Amygdala (tissue), 56 donors: ENCODE measurements at regions not wholly inside any gene's neighbourhood (a gene's known extent, or its start where the extent isn't known, plus 50 kb on each side); places are given as distances from the start of the nearest gene placed in this dataset.
"Not testable (repeated sequence)": the region's sequence is repeated elsewhere in the genome, so short reads cannot be mapped to it uniquely, and the experiment has no call there.

Source experiments
- DNase-seq, 56 donors: peaks; one replicate each; lab custom pipeline; 2025; lab: John Stamatoyannopoulos, UW

DNA sequence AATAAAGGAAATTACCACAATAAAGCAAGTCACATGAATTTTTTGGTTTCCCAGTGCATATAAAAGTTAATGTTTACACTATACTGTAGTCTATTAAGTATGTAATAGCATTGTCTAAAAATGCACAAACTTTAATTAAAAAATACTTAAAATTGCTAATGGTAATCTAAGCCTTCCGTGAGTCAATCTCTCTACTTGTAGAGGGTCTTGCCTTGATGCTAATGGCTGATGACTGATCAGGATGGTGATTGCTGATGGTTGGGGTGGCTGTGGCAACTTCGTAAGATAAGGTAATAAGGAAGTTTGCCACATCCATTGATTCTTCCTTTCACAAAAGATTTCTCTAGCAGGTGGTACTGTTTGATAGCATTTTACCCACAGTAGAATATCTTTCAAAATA lies 466.6 kb upstream of the PROX1 start:
- DNase-seq, result no peak

DNA sequence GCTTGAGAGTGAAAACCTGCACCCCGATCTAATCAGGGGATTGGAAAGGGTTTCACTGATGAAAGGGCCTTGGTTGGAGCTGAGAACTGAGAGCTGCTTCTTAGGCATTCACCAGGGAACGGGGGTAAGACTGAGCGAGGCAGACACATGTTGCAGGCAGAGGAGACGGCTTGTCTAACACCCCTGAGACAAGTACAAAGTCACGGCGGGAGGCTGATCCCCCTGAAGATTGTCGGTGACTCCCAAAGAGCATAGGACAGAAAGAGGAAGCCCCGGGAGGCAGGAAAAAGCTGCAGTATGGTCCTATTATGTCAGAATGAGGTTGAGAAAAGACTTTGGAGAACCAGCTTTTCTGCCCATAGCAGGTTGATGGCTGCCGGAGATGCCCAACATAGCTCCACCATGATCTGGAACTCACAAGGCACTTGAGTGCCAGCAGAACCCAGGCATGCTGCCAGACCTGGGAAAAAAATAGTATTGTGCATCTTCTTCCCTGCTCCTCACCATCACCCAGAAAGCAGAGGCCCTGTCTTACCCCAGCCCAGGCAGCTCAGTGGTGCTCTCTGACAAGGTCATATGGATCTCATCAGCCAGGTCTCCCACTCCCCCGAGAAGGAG lies 463.9 kb upstream of the PROX1 start:
- no peak for DNase-seq

DNA sequence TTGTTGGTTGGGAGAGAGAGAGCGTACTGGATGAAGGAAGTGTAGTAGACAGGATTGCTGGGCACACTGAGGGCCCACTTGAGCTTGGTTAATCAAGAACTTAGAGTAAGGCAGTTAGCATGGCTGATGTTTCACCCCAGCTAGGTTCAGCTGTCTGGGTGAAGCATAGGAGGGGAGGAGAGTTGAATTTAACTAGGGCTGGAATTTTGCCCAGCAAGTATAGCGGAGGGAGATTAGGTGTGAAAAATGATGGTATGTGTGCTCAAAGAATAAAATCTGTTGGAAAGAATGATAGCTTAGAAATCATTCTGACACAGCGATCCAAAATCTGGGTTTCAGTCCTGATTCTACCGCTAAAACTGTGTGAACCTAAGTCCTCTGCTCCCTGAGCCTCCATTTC lies 461.5 kb upstream of the PROX1 start:
- no peak for DNase-seq

DNA sequence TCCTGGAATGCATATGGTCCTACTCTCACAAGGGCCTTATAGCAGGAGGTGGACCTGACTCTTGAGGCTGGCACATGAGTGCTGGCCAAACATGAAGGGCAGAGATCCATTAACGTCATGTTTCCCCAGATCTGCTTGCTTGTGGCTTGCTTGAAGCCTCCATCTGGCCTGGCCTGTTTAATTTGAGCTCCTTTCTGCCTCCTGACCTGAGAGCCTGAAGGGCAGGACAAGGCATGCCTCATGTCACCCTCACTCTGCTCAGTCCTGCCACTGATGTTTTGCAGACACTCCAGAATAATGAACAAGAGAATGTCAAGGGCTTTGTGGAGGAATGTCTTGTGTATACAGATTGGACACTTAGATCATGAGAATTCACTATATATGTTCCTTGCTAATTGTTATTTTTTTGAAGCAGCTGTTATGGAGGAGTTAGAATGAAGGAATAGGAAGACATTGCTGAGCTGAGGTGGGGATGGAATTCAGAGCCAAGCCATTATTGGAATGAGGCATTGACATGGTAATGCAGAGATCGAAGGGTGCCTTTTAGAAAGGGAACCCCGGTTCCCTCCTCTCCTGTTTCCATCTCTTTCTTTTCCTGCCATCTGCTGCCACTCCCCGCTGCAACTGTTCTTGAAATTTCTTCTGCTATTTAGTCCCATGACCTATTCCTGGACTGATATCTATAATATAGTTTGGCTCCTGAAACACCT lies 457.0 kb upstream of the PROX1 start:
- DNase-seq, result no peak

DNA sequence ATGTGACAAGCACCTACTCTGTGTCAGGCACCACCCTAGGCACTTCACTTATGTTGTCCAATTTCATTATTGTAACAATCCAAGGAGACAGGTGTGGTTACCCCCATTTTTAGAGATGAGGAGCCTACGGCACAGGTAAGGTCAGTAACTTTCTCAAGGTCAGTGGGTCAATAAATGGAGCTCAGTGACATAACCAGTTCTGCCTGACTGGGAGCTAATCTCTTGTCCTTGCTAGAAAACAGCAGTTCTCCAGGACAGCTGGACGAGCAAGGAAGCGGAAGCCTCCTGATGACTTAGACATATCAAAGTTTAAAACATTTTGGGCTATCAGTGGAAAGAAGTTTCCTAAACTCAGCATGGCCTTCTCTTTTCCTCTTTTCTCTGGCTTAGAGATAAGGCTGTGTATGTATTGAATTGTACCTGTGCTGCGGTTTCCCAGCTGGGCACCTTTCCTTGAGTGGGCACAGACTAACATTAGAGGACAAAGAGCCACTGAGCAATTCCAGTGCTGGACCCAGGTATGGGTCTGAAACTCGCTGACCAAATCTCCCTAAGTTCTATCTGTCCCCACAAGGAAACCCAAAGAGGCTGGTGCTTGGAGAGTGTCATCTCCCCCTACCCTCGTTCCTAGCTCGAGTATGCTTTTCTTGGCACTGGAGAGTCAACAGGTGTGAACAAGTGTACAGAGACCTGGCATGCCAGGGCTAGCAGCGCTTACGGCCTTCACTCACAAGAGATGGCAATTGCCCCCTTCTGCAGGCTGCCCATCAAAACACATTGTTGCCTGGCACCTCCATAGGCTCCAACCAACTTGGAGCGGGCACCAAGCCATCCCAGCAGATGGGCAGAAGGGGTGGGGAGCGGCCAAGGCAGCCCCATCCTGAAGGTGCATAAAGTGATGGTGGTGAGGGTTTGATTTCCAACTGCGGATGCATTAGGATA lies 456.1 kb upstream of the PROX1 start:
- peak in 1 of 56 donors; percentile 2 for DNase-seq

DNA sequence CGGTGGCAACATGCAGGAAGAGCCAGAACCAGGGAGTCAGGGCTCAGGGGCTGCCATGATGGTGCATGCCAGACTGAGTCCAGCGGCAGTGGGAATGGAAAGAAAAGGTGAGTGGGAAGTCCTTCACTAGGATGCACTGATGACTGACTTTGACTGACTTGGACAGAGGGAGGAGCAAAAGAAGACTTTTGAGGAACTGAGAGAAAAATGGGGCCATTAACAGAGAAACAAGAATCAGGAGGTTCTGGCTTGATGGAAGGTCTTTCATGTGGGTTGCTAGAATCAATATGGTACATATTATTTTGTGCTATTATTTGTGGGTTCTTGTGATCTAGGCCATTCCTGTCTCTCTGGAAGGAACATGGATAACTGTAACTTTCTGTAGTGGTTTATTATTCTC lies 454.6 kb upstream of the PROX1 start:
- no peak for DNase-seq

DNA sequence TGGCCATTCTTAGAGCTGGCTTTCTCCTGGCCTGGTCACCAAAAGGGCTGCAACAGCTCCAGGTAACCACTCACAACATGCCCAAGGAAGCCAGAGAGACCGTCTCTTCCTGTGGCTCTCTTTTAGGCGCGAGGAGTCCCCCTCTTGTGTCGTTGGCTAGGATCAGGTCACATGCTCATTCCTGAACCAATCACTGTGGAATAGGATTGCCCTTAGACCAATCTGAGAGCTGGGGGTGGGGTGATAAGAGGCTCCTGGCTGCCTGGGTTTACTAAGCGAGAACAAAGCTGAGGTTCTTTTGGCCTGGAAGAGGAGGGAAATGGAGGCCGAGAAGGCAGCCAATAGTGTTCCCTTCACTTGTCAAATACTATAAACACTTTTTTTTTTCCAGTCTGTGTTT lies 452.1 kb upstream of the PROX1 start:
- DNase-seq, result no peak

DNA sequence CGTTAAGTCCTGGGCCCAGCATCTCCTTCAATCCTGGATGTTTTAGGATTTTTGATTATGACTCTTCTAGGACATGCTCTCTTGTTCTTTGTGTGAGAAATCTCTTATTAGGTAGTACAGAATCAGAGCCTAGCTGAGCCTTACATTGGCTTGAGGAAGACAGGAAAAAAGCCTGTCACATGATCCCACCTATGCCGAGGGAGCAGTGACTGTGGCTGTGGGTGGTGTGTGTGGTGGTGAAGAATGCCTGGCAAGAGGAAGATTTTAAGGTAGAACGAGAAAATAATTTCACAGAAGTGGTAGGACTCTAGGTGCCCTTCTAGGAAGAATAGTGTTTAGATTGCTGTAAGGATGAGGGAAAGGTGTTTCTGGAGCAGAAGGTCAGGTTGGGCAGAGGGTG lies 449.5 kb upstream of the PROX1 start:
- DNase-seq, result no peak

DNA sequence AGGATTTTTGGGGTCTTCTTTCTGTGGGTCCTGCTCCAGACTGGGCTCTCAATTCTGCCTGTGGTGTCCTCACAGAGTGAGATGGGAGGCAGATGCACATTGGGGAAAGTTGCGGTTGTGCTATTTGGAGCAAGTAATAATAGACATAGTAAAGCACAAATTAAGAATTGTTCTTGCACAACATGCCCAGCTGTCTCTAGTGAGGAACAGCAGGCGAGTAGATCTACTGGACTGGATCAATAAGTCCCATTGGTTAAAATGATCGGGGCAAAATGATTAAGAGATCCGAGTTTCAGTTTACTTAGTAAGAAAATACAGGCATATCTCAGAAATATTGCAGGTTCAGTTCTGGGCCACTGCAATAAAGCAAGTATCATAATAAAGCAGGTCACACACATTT lies 448.3 kb upstream of the PROX1 start:
- no peak for DNase-seq

DNA sequence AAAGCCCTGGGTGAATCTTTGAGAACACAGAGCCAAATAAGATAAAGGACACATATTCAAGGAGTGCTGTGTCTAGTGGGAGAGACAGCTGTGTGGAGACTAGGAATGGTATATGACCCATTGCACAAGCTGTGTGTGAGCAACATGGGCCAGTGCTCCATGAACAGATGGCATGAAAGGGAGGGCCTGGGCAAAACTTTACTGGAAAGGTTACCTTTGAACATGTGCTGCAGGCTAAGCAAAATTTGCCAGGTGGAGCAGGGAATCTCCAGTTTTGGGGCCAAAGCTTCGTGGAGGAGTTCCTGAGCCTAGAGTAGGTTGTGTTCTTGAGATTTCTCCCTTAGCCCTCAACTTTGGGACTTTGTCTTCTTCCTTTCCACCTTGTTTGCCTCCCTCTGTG lies 446.1 kb upstream of the PROX1 start:
- no peak for DNase-seq

DNA sequence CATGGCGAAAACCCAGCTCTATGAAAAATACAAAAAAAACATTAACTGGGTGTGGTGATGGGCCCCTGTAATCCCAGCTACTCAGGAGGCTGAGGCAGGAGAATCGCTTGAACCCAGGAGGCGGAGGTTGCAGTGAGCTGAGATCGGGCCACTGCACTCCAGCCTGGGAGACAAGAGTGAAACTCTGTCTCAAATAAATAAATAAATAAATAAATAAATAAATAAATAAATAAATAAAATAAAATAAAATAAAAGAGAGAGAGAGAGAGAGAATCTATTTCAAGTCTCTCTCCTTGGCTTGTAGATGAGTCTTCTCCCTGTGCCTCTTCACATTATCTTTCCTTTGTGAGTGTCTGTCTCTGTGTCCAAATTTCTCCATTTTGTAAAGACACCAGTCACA lies 442.6 kb upstream of the PROX1 start:
- DNase-seq, result not testable (repeated sequence)

DNA sequence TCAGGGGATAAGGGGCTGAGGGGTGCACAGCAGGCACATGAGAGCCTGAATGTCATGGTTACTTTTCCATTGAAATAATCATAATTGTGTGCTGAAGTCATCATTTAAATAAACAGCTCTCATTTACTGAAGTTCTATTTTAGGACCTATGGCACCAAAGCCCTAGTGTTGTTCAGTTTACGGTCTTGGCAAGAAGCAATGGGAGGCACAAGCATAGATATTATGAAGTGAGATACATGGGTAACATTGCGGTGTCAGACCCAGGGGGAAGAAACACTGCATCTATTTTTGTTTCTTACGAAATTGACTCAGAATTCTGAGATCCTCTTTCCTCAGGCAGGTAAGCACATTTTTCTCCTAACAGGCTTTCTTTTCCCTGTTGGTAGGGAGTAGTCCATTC lies 437.8 kb upstream of the PROX1 start:
- DNase-seq, result no peak

DNA sequence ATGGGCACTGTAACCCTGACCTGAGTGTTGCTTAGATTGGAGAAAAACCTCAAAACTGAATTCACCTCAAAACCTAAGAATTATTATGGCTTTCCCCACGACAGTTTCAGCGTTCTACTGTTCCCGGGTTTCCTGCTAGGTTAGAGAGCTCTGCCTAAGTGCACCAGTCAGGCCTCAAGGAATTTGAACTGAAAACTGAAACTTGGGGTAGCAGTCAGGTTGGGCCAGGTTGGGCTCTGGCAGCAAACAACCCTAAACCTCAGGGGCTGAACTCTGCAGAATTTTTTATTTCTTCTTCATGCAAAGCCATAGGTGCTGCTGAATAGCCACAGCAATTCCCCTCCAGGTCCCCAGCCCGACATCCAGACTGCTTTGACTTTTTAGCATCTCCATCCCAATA lies 437.0 kb upstream of the PROX1 start:
- no peak for DNase-seq

DNA sequence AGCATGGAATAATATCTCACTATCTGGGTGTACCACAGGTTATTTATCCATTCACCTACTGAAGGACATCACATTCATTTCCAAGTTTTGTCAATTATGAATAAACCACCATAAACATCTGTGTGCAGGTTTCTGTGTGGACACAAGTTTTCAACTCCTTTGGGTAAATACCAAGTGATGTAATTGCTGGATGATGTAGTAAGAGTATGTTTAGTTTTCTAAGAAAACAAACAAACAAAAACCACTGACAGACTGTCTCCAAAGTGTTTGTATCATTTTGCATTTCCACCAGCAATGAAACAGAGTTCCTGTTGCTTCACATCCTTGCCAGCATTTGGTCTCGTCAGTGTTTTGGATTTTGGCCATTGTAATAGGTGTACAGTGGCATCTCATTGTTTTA lies 435.7 kb upstream of the PROX1 start:
- no peak for DNase-seq

DNA sequence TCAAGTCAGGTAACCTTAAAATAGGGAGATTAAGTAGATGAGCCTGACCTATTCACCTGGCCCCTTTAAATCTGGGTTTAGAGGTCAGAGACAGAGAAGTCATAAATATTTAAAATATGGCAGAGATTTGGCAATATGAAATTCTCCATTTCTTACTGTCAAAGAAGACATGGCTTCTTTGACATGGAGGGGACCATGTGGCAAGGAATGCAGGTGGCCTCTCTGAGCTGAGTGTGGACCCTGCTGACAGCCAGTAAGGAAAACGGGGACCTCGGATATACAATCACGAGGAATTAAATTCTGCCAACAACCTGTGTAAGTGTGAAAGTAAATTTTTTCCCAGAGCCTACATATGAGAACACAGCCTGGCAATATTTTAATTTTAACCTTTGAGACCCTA lies 427.5 kb upstream of the PROX1 start:
- DNase-seq, result no peak

DNA sequence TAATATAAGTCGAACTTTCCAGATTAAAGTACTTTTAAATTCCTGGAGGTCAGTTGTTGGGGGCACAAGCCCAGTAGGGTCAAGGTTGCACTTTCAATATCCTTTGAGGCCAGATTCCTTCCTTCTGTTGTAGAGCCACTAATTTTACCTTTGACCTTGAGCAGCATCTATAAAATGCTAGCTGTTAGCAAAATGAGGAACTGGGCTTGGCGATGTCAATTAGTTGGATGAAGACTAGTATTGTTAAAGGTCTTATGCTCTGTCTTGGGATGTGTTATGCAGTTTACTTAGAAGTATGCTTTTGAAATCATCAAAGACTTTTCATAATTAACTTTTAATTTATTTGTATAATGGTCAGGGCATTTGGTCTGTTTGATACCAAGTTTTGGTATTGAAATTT lies 425.9 kb upstream of the PROX1 start:
- DNase-seq, result no peak

DNA sequence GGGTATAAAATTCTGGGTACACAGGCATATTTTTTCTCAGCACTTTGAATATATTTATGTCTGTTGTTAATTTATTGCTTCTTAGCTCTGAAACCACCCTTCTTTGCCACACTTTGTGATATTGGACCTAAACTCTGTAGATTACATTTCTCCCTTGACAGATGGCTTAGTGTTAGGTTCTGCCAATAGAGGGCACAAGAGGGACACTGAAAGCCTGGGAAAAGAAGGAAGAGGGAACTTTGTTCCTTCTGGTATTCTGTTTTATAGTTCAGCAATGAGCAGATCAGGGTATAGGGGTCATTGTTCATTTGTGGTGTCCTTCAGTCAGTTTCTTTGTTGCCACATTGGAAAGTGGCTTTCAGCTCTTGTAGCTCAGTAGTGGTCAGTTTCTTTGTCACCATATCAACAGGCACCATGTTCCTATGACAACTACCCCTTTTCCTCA lies 423.5 kb upstream of the PROX1 start:
- DNase-seq, result no peak

DNA sequence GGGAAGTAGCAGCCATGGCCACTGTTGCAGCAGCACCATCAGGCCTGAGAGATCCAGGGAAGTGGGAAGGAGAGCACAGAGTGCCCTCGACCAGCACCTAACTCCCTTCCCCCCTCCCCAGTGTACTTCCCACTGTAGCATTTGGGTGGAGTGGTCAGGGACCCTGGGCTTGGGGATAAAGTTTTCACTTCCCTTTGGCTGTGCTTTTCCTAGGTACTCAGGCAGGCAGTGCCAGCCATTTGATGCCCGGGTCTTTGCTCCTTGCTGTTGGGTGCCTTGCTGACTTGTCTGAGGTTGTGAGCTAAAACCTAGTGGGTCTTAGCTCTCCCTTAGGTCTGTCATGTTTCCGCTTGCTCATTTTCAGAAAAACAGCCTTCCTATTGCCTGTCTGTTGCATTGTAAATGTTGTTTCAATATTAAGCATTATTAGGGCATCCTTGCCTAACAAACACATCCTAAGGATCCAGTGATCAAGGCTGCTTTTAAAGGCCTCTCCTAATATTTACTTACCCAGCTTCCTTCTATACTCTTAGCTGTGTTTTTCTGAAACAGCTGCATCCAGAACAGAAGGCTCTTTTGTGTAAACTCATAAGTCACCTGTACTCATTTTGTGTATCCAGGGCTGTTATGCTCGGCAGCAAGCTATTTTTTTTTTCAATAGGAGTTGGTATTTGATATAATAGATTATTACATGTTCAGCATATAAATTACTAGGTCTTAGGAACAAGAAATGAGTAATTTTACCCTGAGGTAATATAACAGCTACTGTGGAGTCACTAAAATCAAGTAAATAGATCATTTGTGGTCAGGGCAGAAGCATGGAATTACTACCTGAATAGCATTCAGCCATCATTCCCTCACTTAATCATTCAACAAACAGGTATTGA lies 418.6 kb upstream of the PROX1 start:
- no peak for DNase-seq

DNA sequence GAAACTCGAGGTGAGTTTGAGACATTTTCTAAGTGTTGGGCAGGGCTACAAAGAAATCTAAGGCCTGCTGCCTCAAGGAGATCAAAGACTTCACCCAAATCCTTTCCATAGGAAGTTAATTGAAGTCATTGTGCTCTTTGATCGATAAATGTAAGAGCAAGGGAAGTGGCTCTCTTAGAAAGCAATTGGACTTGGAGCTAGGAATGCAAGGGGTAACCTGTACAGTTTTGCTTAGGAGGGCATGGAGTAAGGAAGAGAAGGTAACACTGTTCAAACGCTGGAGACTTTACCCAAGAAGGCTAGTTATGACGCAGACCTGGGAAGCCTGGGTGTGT lies 418.0 kb upstream of the PROX1 start:
- no peak for DNase-seq

DNA sequence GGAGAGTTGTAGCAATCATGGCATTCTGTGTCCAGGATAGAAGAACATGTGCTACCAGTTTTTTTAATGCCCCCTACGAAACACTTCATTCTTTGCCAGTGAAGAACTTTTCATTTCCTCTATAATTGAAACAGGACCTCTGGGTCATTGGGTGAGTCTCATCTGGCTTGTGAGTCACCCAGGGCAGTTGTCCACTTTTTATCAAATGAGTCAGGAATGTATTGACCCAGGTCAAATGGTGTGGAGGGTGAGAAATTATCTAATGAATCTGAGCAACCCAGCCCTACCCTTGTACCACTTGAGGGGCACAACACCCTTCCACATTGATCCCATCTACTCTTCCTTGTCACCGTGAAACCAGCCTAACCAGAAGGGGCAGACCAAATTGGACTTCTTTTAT lies 417.3 kb upstream of the PROX1 start:
- DNase-seq, result no peak

DNA sequence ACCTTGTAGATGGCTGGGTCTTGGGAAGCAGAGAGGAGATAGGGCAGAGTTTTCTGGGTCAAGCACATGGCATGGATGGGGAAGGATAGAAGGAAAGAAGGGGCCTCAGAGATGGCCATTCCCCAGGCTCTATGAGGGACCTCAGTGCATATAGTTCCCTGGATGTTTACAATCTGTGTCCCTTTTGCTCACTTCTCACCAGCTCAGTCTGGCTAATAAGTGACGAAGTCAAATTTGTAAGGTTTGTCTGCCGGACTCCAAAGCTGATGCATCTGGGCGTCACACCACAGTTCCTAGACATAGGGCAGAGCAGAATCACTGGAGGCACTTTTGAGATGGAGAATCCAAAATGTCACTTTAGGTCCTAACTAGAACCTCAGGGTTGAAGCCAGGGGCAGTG lies 416.4 kb upstream of the PROX1 start:
- no peak for DNase-seq
